SK-N-SH (cell line): ENCODE measurements at regions not wholly inside any gene's neighbourhood (a gene's known extent, or its start where the extent isn't known, plus 50 kb on each side); places are given as distances from the start of the nearest gene placed in this dataset.

Experiments used
- CTCF ChIA-PET: fragments of 300-600, 350-600 bp; formaldehyde crosslinking; extraction: SDS; loops from one replicate; lab custom pipeline; 2021; lab: Yijun Ruan, JAX
- POLR2A ChIA-PET: fragments of 350-600 bp; sonication (Branson Sonifier 250); formaldehyde crosslinking; extraction: SDS; loops from one replicate; lab custom pipeline; 2020; ENCODE audit warnings: antibody characterized with exemption, inconsistent platforms; lab: Yijun Ruan, JAX
- DNase-seq: peaks from one replicate; pipeline ENCODE4 v3.0.0; 2012
- H2AFZ ChIP-seq: fragments of 200-600 bp; sonication (generic); 2 replicates; pipeline ENCODE4 v1.8.1; 2016; ENCODE audit warnings: antibody characterized with exemption, mild to moderate bottlenecking, low read depth
- H3F3A ChIP-seq: fragments of 200-600 bp; sonication (generic); replicated peaks from 2 replicates; pipeline ENCODE3; 2016; ENCODE audit warnings: antibody characterized with exemption, mild to moderate bottlenecking; ENCODE audit not compliant: insufficient read depth
- H3K27ac ChIP-seq, 2 experiments: fragments of 200-500 bp in 1 of 2; fragments of 200-600 bp in 1 of 2; sonication (Bioruptor generic) in 1 of 2; sonication (generic), shearing (Covaris generic) in 1 of 2; 2 replicates each; pipeline versions ENCODE4 v1.5.1 to v1.6.1; 2014 to 2016; ENCODE audit warnings: low read depth in 2 of 2, inconsistent platforms in 1 of 2, low read length in 1 of 2, mild to moderate bottlenecking in 1 of 2, mixed read lengths in 1 of 2
- H3K27me3 ChIP-seq: fragments of 200-600 bp; sonication (generic), shearing (Covaris generic); 2 replicates; pipeline ENCODE4 v1.6.1; 2016; ENCODE audit warnings: mixed run types; ENCODE audit not compliant: insufficient read depth
- H3K36me3 ChIP-seq, 2 experiments: fragments of 200-500 bp in 1 of 2; fragments of 200-600 bp in 1 of 2; sonication (Bioruptor generic) in 1 of 2; sonication (generic) in 1 of 2; replicated peaks in 1 of 2; 2 replicates each; pipeline versions ENCODE3 to v1.5.1; 2014 to 2016; ENCODE audit warnings: low read length in 1 of 2, mild to moderate bottlenecking in 1 of 2; ENCODE audit not compliant: insufficient read depth in 2 of 2, control insufficient read depth in 1 of 2
- H3K4me1 ChIP-seq, 2 experiments: fragments of 200-500 bp in 1 of 2; fragments of 200-600 bp in 1 of 2; sonication (Bioruptor generic) in 1 of 2; sonication (generic), shearing (Covaris generic) in 1 of 2; 2 replicates each; pipeline versions ENCODE4 v1.5.1 to v1.6.1; 2014 to 2016; ENCODE audit warnings: low read depth in 1 of 2, low read length in 1 of 2, mixed run types in 1 of 2; ENCODE audit not compliant: insufficient read depth in 2 of 2, control insufficient read depth in 1 of 2
- H3K4me2 ChIP-seq: fragments of 200-600 bp; sonication (generic), shearing (Covaris generic); 2 replicates; pipeline ENCODE4 v1.6.1; 2017; ENCODE audit warnings: mixed run types
- H3K4me3 ChIP-seq, 2 experiments: fragments of 200-500 bp in 1 of 2; fragments of 200-600 bp in 1 of 2; sonication (Bioruptor generic) in 1 of 2; sonication (generic), shearing (Covaris generic) in 1 of 2; 2 replicates each; pipeline versions ENCODE4 v1.5.1 to v1.8.1; 2014 to 2016; ENCODE audit warnings: low read depth in 2 of 2, inconsistent platforms in 1 of 2, low read length in 1 of 2, mild to moderate bottlenecking in 1 of 2, mixed read lengths in 1 of 2, moderate library complexity in 1 of 2
- H3K79me2 ChIP-seq: fragments of 200-600 bp; sonication (generic); 2 replicates; pipeline ENCODE4 v1.8.1; 2017; ENCODE audit warnings: mild to moderate bottlenecking; ENCODE audit not compliant: insufficient read depth
- H3K9ac ChIP-seq: fragments of 200-600 bp; sonication (generic); 2 replicates; pipeline ENCODE4 v1.6.1; 2017; ENCODE audit warnings: mixed run types
- H3K9me2 ChIP-seq: fragments of 200-600 bp; sonication (generic); 2 replicates; pipeline ENCODE4 v1.6.1; 2017; ENCODE audit warnings: mixed run types
- H3K9me3 ChIP-seq: fragments of 200-600 bp; sonication (generic); 2 replicates; pipeline ENCODE4 v1.6.1; 2017; ENCODE audit warnings: mixed run types, mild to moderate bottlenecking, moderate library complexity
- H4K20me1 ChIP-seq: fragments of 200-600 bp; sonication (generic); 2 replicates; pipeline ENCODE4 v1.6.1; 2017; ENCODE audit warnings: mild to moderate bottlenecking, mixed run types; ENCODE audit not compliant: insufficient read depth
- CHD2 ChIP-seq: fragments of 150-350 bp; IDR thresholded peaks from 2 replicates; pipeline ENCODE4 v1.6.1; 2018; ENCODE audit warnings: low read length; ENCODE audit not compliant: partially characterized antibody
- ELF1 ChIP-seq: IDR thresholded peaks from 2 replicates; pipeline ENCODE4 v1.4.0; 2012
- EP300 ChIP-seq, 2 experiments: IDR thresholded peaks; 2 replicates each; pipeline versions ENCODE4 v1.4.0 to v1.6.1; 2012; ENCODE audit warnings: borderline replicate concordance in 1 of 2, low read depth in 1 of 2, low read length in 1 of 2
- FOXJ3 ChIP-seq: sonication (generic); formaldehyde crosslinking; IDR thresholded peaks from 2 replicates; pipeline ENCODE4 v1.5.1; 2020; ENCODE audit warnings: mild to moderate bottlenecking, missing genetic modification reagents
- GABPA ChIP-seq: IDR thresholded peaks from 2 replicates; pipeline ENCODE4 v1.4.0; 2012; ENCODE audit warnings: low read depth, mild to moderate bottlenecking
- JUND ChIP-seq: IDR thresholded peaks from 2 replicates; pipeline ENCODE4 v1.4.0; 2012
- MEF2A ChIP-seq: IDR thresholded peaks from 2 replicates; pipeline ENCODE4 v1.4.0; 2012; ENCODE audit warnings: low read depth, borderline replicate concordance
- MXI1 ChIP-seq: IDR thresholded peaks from 2 replicates; pipeline ENCODE4 v1.6.1; 2012; ENCODE audit warnings: mild to moderate bottlenecking, low read depth, low read length, improper control_type of control experiment
- NFIC ChIP-seq: IDR thresholded peaks from 2 replicates; pipeline ENCODE4 v1.4.0; 2012; ENCODE audit warnings: borderline replicate concordance
- POLR2AphosphoS5 ChIP-seq: IDR thresholded peaks from 2 replicates; pipeline ENCODE4 v1.6.1; 2012; ENCODE audit warnings: low read depth, low read length
- RAD21 ChIP-seq: IDR thresholded peaks from 2 replicates; pipeline ENCODE4 v1.6.1; 2012; ENCODE audit warnings: mild to moderate bottlenecking, low read length
- RFX5 ChIP-seq: IDR thresholded peaks from 2 replicates; pipeline ENCODE4 v1.6.1; 2012; ENCODE audit warnings: mild to moderate bottlenecking, improper control_type of control experiment, low read length
- RXRA ChIP-seq: IDR thresholded peaks from 2 replicates; pipeline ENCODE4 v1.4.0; 2012; ENCODE audit warnings: low read depth, mild to moderate bottlenecking, borderline replicate concordance
- SIN3A ChIP-seq: IDR thresholded peaks from 2 replicates; pipeline ENCODE4 v1.6.1; 2012; ENCODE audit warnings: low read depth, mild to moderate bottlenecking, low read length, moderate library complexity, borderline replicate concordance
- TAF1 ChIP-seq: IDR thresholded peaks from 2 replicates; pipeline ENCODE4 v1.6.1; 2012; ENCODE audit warnings: low read depth, mild to moderate bottlenecking, low read length, moderate library complexity, borderline replicate concordance
- TCF12 ChIP-seq: IDR thresholded peaks from 2 replicates; pipeline ENCODE4 v1.4.0; 2012
- TEAD4 ChIP-seq: IDR thresholded peaks from 2 replicates; pipeline ENCODE4 v1.4.0; 2012; ENCODE audit warnings: mild to moderate bottlenecking, borderline replicate concordance; ENCODE audit not compliant: insufficient read depth
- USF1 ChIP-seq: IDR thresholded peaks from 2 replicates; pipeline ENCODE4 v1.4.0; 2012; ENCODE audit warnings: low read depth, borderline replicate concordance
- YY1 ChIP-seq: IDR thresholded peaks from 2 replicates; pipeline ENCODE4 v1.4.0; 2012; ENCODE audit warnings: low read depth, mild to moderate bottlenecking
- WGBS: methylation state at CpG from one replicate; pipeline ENCODE4 v1.1.6; 2017; ENCODE audit warnings: low lambda C conversion rate; 5-methylcytosine and 5-hydroxymethylcytosine counted together
- TF ChIP-seq, protein P1 (sequence below): IDR thresholded peaks from 2 replicates; pipeline ENCODE4 v1.4.0; 2012; ENCODE audit warnings: low read depth
- TF ChIP-seq, protein P2 (sequence below): IDR thresholded peaks from 2 replicates; pipeline ENCODE4; 2012

GRCh38 chr6:21478411-21478810 is 115.1 kb upstream of the SOX4 start:
- POLR2A ChIA-PET, result no interaction called here
- H3K27me3 ChIP-seq, result no peaks in the 10 kb centered on the region; the same call in 1 of the 2 replicates
- WGBS, result 43% methylated on average over 2 of the region's 2 CpGs
- no peak overlapping the region for H3K4me2 ChIP-seq
- no peaks in the 10 kb centered on the region for H3K9me2 ChIP-seq
- no peak overlapping the region for H2AFZ ChIP-seq
- H3K4me1 ChIP-seq, result peaks cover 0 to 16% of the 10 kb centered on the region in 2 experiments; a peak in 2 of 4 replicates
- H3K9ac ChIP-seq, result no peak overlapping the region
- TF ChIP-seq RFX5 (no peak), GABPA (no peak), EP300 (IDR thresholded peaks at IDR 0.05; ENCODE audit: borderline replicate concordance in 1 of 2, low read depth in 1 of 2, low read length in 1 of 2) (no peak), USF1 (no peak), MEF2A (no peak), RAD21 (no peak), TEAD4 (no peak), NFIC (no peak), POLR2AphosphoS5 (no peak), SIN3A (no peak), FOXJ3 (CRISPR knock-in tag) (no peak), MXI1 (no peak), RXRA (no peak), CHD2 (no peak), JUND (no peak), TAF1 (no peak), ELF1 (no peak)
- TF ChIP-seq, protein P1, sequence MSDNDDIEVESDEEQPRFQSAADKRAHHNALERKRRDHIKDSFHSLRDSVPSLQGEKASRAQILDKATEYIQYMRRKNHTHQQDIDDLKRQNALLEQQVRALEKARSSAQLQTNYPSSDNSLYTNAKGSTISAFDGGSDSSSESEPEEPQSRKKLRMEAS, result no peak
- H4K20me1 ChIP-seq, result no peaks in the 10 kb centered on the region
- H3K4me3 ChIP-seq, result no peak overlapping the region
- DNase-seq, result no peak
- H3K79me2 ChIP-seq, result no peaks in the 10 kb centered on the region
- H3K9me3 ChIP-seq, result no peaks in the 10 kb centered on the region
- CTCF ChIA-PET, result interaction anchor here (0.9 to 1.1 kb wide), 2 partner anchors 9 to 42 kb away, joined by 3 read pairs; no protein-coding TSS in a partner anchor
- H3K36me3 ChIP-seq, result no peaks in the 10 kb centered on the region
- H3K27ac ChIP-seq, result peak overlapping the region in 1 of 2 experiments; percentile 74; a peak in 2 of 4 replicates
- no peaks in the 10 kb centered on the region for H3F3A ChIP-seq

GRCh38 chr6:21478883-21479539 is 114.5 kb upstream of the SOX4 start:
- Histone ChIP-seq H2AFZ (peak overlapping the region; percentile 71), H3K9me3 (no peaks in the 10 kb centered on the region), H3K27ac (peak overlapping the region in 1 of 2 experiments; percentile 74; a peak in 2 of 4 replicates), H3K36me3 (no peaks in the 10 kb centered on the region), H3K4me1 (peaks cover 0 to 16% of the 10 kb centered on the region in 2 experiments; a peak in 2 of 4 replicates), H3K9ac (no peak overlapping the region), H4K20me1 (no peaks in the 10 kb centered on the region), H3K9me2 (no peaks in the 10 kb centered on the region), H3K27me3 (no peaks in the 10 kb centered on the region; the same call in 1 of the 2 replicates), H3K79me2 (no peaks in the 10 kb centered on the region), H3K4me3 (peak overlapping the region; percentile 38 to 42), H3F3A (no peaks in the 10 kb centered on the region), H3K4me2 (peak overlapping the region; percentile 71)
- ChIA-PET CTCF (interaction anchor here (0.7 to 1.1 kb wide), 3 partner anchors 10 to 664 kb away, joined by 3 read pairs; no protein-coding TSS in a partner anchor), POLR2A (interaction anchor here (0.6 kb wide), 1 partner anchor 109 kb away, joined by 3 read pairs; no protein-coding TSS in a partner anchor)
- peak; percentile 39 for DNase-seq
- no peak for TF ChIP-seq MEF2A
- no peak for TF ChIP-seq YY1
- peak; percentile 13; the same call in 1 of the 2 replicates for TF ChIP-seq RAD21
- peak; percentile 48; the same call in 1 of the 2 replicates for TF ChIP-seq NFIC
- TF ChIP-seq TCF12, result peak; percentile 30; the same call in 1 of the 2 replicates
- no peak for TF ChIP-seq POLR2AphosphoS5
- TF ChIP-seq, protein P2, sequence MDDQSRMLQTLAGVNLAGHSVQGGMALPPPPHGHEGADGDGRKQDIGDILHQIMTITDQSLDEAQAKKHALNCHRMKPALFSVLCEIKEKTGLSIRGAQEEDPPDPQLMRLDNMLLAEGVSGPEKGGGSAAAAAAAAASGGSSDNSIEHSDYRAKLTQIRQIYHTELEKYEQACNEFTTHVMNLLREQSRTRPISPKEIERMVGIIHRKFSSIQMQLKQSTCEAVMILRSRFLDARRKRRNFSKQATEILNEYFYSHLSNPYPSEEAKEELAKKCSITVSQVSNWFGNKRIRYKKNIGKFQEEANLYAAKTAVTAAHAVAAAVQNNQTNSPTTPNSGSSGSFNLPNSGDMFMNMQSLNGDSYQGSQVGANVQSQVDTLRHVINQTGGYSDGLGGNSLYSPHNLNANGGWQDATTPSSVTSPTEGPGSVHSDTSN, result peak; percentile 21; the same call in 1 of the 2 replicates
- TF ChIP-seq EP300 (IDR thresholded peaks at IDR 0.05; ENCODE audit: borderline replicate concordance in 1 of 2, low read depth in 1 of 2, low read length in 1 of 2), result 0 out of 4 replicates have a peak, but pooled peaks of 1 of the 2 experiments have one; percentile 9
- WGBS, result 26% methylated on average over 15 of the region's 15 CpGs
